ENCODE measurements at regions not wholly inside any gene's neighbourhood (a gene's known extent, or its start where the extent isn't known, plus 50 kb on each side); places are given as distances from the start of the nearest gene placed in this dataset.

- TF ChIP-seq CTCF (IDR thresholded peaks at IDR 0.05 in 2 of 3, conservative IDR thresholded peaks at IDR 0.05 in 1 of 3; ENCODE audit: insufficient read depth in 2 of 3, low read depth in 1 of 3, low read length in 3 of 3) (no peak), RCOR1 (IDR thresholded peaks at IDR 0.05; ENCODE audit: borderline replicate concordance in 1 of 2, low read depth in 2 of 2, low read length in 2 of 2) (no peak), EP300 (IDR thresholded peaks at IDR 0.05; ENCODE audit: low read length) (no peak), MYC (IDR thresholded peaks at IDR 0.05; ENCODE audit: low read depth, low read length) (no peak), MYC (CRISPR knock-in tag; IDR thresholded peaks at IDR 0.05; ENCODE audit: borderline replicate concordance, low read depth) (no peak)
Observed at GRCh38 chrX:925094-925493, 287.4 kb downstream of the CRLF2 start.
